ENCODE measurements at regions not wholly inside any gene's neighbourhood (a gene's known extent, or its start where the extent isn't known, plus 50 kb on each side); places are given as distances from the start of the nearest gene placed in this dataset.
A peak's percentile ranks its signal among the peaks of the same experiment; 100 is the strongest.
"Not testable (repeated sequence)": the region's sequence is repeated elsewhere in the genome, so short reads cannot be mapped to it uniquely, and the experiment has no call there.

DNA sequence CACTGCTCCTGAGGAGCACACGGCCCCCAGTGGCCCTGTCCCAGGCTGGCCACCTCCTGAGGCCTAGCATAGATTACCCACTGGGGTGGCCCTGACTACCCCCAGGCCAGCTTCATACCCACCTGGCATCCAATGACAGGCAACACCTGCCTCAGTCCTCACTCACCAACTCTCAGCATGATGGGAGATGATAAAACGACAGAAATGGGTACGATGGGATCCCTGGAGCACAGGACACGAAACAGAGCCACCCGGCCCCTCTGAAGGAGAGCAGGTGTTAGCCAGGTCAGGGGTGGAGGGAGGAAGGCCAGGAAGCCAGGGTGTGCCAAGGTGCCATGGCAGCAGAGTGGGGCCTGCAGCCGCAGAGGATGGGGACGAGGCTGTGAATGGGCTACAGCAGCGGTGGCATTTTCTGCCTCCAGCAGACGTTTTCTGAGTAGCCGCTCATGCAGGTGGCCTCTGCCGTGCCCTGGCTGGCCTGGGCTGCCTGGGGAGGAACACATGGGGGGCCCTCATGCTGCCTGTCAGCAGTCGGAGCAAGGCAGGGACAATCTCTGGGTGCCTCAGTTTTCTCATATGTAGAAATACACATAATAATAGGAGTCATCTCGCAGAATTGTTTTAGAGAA is 50.2 kb upstream of the FGF3 start:
- DNase-seq (ENCODE audit: low spot score), result peak; percentile 12

DNA sequence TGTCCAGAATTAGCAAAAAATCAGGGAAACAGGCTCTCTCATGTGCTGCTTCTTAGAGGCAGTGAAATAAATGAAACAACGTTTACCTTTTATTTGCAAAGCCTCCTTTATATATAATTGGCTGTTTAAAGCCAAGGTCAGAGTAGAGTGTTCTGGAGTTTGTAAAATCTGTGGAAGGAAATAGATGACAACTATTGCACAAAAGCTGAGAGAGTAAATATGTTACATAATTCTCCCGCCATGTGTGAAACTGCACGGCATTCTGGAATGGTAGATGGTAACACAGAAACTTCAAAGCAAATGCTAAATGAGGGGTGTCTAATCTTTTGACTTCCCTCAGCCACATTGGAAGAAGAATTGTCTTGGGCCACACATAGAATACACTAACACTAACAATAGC is 51.5 kb upstream of the FGF3 start:
- DNase-seq (ENCODE audit: low spot score), result no peak

DNA sequence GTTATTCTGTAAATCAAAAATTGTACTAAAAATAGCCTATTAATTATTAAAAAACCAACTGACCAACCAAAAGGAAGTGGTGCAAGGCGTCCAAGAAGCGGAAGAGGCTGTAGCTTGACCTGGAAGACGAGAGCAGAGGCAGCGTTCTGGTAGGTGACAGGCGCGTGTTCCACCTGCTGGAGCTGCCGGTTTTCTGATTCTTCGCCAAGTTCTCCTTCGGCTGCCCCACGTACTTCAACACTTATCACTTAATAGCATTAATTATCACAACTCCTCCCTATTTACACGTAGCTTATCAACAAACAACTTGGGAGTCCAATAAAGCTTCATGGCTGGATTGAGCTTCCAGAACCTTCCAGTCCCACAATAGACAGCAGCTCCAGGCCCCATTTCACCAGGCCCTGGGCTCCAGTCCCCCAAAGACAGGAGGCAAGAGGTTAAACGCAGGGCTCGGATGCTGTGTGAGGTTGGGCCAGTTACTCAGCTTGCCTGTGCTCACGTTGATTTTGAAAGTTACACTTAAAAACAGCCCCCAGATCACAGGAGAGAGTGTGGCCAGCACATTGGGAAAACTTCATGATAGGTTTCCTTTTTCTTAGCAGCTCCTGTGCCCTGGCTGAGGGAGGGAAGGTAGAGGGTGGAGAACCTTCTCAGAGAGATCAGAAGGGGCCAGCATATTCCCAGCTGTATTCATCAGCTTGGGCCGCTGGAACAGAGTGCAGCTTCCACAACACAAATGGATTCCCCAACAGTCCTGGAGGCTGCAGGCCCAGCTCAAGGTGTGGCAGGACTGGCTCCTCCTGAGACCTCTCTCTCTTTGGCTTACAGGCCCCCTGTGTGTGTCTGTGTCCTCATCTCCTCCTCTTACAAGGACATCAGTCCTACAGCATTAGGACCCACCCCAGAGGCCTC is 54.2 kb upstream of the FGF3 start:
- peak; percentile 12 for DNase-seq (ENCODE audit: low spot score)

DNA sequence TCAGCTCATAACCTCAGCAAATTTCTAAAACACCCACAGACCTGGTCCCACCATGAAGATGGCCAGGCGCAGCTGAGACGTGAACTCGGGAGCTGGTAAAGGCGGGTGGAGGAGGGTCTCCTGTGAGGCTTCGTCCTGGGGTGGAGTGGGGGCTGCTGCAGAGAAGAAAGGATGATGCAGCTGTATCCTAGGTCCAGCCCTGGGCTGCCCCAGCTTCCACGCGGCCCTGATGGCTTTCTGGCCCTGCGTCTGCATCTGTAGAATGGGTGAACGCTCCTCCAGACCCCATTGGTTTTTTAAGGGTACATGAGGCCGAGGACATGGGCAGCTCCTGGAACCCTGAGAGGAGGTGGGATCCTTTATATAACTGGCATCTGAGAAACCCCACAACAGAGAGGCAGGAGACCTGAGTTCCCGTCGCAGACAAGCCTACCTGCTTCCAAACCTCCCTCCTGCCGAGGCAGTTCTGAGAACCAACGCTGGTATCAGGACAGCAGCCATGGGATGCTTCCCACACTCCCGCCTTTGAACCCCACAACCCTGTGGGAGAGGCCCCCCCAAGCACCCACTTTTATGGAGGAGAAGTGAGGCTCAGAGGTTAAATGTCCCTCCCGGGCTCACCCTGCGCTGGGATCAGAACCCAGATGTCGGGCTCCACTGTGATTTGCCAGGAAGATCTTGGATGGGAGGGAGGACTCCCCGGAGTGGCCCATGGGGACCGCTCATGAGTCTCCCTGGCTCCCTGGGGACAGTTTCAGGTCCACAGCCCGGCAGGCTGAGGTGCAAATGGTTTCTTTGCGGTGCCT is 55.2 kb upstream of the FGF3 start:
- DNase-seq (ENCODE audit: low spot score), result peak; percentile 16

DNA sequence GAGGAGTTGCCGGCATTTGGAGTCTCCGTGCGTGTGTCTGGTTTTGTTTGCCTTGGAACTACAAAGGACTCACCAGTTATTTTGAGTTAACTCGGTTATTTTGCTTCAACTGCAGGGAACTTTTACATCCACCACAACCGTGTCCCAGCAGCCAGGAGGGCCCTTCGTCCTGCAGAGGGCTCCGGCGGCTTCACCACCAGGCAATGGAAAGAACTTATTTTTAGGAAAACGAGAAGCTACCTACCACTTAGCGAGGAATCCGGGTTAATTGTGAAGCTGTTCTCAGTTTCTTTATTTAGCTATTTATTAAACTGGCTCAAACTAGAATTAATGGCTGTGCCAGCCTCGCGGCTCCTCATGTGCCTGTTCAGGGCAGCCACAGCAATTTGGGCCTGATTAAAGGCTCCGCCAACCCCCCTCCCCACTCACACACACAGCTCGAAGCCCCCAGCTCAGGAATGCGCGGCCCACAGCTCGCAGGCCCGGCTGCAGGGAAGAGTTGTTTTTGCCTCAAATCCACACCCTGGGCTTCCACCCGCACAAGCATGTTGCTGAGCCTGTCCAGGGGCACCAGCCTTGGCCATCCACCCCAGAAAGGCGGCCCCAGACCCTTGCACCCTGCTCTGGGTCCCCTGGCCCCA is 55.9 kb upstream of the FGF3 start:
- DNase-seq (ENCODE audit: low spot score), result peak; percentile 12

DNA sequence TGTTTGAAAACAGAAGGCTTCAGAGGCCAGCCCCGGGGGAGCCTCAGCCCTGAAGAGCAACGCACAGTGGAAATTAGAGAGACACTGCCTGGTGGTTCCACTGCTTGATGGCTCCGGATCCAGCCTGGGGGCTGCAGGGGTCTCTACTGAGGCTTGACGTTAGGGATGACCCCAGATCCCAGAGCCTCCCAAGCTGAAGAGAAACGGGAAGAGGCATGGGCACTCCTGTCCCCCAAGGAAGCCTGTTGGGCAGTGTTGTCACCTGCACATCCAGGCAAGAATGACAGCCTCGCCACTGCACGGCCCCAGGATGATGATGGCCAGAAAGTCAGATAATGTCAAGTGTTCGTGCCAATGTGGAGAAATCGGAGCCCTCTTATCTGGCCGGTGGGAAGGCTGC is 56.8 kb upstream of the FGF3 start:
- DNase-seq (ENCODE audit: low spot score), result peak; percentile 6

DNA sequence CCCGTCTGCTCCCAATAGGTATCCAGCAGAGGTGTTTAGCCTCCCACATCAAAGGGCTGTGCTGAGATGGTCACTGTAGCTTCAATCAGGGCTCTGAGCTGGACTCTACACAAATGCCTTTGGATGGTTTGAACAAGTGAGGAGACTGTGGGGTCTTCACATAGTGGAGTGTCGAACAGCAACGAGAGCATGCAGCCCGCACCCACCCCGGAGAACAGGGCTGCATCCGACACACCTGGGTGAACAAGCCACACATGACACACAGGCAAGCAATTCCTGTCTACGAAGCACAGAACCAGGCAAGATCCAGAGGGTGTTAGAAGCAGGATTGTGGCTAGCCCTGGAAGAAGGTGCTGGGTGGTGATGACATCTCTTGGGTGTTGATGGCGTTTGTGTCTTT is 58.0 kb upstream of the FGF3 start:
- DNase-seq (ENCODE audit: low spot score), result peak; percentile 7

DNA sequence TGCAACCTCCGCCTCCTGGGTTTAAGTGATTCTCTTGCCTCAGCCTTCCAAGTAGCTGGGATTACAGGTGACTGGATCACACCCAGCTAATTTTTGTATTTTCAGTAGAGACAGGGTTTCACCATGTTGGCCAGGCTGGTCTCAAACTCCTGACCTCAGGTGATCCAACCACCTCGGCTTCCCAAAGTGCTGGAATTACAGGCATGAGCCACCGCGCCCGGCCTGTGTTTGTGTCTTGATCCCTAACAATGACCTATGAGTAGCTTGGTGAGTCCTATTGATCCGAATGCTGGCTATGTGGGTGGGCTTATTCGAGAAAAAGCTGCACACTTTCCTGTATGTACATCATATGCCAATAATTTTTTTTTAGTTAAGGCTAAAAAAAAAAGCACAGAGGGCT is 58.5 kb upstream of the FGF3 start:
- DNase-seq (ENCODE audit: low spot score), result not testable (repeated sequence)

DNA sequence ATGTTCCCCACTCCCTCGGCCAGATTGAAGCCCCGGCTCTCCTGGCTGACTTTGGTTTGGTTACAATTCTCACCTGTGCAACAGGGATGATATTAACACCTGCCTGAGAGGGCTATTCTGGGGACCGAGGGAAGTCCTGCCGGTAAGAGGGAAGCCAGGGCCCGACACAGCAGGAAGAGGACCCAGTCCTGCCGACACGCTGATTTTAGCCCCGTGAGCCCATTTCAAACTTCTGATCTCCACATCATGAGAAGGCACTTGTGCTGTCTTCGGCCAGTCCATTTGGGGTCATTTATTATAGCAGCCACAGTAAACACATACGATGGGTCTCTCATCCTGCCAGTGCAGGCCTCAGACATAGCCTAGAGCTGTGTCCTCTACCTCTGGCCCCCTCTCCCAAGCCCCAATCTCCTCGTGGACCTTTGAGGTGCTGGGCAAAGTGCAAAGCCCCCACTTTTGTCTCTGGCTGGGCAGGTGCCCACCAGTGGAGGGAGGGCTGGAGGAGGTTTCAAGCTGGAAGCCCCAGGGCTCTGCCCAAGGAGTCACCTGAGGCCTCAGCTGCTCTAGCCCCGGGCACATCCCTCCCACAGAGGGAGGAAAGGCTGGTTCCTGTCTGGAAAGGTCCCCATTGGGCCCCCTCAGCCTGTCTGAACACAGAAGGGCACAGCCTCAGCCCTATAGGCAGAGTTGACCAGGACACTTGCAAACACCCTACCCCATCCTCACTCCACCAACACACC is 59.1 kb upstream of the FGF3 start:
- no peak for DNase-seq (ENCODE audit: low spot score)

DNA sequence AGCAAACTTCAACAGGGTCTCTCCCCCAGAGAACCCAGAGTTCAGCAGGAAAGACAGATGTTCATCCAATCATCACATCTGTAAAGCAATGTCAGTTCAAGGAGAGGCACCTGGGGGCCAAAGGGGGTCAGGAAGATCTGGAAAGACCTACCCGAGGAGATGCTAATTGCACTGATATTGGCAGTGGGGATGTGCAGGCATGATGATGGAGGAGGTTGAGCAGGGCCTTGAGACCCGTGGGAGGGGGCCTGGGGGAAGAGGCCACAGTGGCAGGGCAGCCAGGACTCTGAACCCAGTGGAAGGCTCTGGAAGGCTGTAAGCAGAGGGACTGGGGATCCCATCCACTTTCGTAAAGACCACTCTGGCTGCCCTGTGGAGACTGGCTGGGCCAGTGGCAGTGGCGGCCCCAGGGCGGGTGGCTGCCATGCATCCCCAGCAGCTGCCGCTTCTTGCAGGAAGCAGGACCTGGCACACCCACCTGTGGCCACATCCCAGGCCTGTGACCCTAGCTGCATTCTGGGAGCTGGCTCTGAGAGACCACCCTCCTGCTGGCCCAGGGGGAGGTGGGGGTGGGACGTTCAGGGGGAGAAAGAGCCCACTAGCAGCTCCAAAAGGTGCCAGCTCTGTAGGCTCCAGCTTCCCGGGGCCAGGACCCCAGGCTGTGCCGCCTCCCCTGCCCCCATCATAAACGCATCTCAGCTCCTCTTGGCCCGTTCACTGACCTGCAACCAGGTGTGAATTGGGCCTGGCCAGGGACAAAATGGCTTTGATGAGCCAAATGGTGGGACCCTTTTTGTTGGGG is 59.9 kb upstream of the FGF3 start:
- no peak for DNase-seq (ENCODE audit: low spot score)

DNA sequence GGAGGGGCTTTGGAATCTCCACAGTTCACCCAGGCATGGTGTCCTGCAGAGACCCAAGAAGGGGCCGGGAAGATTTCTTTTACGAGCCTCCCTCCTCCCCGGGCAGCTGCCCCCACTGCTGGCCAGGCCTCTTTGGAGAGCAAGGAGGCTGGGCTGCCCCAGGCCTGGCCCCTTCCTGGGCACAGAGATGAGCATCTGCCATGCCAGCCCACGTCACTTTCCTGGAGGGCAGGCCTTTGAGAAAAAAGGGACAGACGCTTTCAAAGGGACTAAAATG is 60.5 kb upstream of the FGF3 start:
- DNase-seq (ENCODE audit: low spot score), result no peak

DNA sequence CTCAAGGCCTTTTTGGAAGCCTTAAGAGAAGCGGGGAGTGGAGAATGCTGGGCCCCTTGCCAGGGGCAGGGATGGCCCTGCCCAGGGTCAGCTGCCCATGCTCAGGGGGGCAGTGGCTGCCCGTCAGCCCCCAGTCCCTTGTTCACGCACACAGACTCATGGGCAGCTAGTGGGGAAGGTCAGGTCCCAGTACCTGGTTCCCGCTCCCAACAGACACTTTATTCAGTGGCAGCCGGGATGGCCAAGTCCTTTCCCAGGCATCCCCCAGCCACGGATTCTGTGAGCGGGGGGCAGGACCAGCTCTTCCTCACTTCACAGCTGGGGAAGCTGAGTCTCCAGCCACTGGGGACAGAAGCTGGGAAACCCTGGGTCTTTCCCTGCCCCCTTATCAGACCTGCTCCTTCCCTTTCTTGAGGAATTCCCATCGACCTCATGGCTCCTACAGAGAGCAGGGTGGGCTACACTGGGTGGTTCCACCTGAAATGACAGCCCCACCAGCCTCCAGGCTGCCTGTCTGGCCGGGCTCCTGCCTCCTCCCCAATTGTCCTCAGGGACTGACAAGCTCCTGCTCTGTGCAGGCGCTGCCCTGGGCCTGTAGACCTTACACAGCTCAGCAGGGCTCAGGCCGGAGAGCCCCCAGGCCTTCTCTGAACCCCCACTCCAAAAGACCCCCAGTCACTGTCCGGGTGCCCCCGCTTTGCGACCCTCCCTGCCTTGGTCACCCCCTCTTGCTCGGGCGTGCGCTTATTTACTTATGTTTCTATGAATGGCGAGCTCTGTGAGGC is 61.0 kb upstream of the FGF3 start:
- DNase-seq (ENCODE audit: low spot score), result no peak

DNA sequence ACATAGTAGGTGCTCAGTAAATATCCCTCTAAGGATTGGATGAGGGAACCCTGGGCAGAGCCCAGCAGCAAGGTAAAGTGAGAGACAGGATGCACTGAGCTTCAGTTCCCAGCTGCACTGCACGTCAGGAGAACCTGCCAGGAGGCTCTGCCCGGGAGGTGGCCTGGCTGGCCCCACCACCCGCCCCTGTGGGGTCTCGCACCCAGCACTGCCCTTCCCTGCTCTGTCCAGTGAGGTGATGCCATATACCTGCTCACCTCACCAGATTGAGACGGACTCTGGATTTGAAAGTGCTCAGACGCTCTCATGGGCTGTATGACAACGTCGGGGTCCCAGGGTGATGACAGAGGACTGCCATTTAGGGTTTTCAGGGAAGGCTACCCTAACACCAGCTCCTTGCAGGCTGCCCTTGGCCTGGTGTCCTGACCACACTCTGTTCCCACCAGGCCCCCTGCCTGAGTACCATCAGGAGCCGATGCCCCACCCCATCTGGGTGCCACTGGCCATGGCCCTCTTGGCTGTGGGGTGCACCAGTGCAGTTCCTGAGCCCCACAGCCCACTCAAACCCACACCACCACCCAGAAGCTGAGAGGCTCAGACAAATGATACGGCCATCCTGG is 61.7 kb upstream of the FGF3 start:
- DNase-seq (ENCODE audit: low spot score), result no peak

DNA sequence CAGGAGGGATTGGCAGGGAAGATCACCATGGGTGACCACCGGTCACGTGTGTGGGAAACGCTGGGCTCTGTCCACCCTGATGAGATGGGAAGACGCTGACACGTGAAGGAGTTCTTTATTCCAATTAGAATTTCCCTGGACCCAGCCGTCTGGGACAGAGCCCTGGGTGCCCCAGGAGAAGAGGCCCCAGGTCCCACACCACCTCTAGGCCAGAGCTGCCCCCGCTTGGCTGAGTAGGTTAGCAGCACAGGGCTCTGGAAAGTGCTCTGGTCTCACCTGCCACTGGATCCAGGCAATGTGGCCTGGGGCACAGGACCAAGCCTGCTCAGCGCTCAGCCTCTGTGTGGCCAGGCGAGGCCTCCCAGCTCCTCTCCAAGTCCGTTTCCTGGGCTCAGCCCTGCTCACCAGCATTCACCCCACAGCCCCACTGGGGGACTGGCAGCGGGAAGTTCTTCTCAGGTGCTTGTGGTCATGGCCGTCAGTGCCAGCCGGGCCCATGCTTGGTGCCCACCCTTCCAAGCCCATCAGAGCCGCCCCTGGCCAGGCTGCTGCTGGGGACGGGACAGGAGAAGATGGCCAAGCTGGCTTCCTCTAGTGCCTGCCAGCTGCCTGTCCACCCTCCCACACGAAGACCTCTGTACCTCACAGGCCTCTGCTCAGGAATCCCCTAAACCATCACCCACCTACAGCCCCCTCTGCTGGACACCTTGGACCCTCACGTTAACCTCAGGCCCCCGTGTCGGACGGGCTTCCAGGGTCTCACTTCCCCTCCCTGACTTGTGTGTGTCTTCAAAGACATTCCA is 62.5 kb upstream of the FGF3 start:
- DNase-seq (ENCODE audit: low spot score), result no peak

DNA sequence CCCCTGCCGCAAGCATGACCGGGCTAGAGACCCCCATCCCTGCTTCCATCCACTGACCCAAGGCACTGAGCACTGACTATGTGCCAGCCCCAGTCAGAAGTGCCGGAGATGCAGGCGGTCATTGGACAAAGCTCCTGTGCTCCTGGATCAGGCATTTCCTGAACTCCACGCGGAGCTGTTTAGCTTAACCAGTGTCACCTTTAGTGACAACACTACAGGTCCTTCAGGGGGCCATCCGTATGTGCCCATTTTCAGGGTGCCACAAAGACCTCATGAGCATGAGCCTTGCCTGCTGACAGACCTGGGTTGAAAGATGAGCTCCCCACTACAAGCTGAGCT is 63.0 kb upstream of the FGF3 start:
- DNase-seq (ENCODE audit: low spot score), result no peak

DNA sequence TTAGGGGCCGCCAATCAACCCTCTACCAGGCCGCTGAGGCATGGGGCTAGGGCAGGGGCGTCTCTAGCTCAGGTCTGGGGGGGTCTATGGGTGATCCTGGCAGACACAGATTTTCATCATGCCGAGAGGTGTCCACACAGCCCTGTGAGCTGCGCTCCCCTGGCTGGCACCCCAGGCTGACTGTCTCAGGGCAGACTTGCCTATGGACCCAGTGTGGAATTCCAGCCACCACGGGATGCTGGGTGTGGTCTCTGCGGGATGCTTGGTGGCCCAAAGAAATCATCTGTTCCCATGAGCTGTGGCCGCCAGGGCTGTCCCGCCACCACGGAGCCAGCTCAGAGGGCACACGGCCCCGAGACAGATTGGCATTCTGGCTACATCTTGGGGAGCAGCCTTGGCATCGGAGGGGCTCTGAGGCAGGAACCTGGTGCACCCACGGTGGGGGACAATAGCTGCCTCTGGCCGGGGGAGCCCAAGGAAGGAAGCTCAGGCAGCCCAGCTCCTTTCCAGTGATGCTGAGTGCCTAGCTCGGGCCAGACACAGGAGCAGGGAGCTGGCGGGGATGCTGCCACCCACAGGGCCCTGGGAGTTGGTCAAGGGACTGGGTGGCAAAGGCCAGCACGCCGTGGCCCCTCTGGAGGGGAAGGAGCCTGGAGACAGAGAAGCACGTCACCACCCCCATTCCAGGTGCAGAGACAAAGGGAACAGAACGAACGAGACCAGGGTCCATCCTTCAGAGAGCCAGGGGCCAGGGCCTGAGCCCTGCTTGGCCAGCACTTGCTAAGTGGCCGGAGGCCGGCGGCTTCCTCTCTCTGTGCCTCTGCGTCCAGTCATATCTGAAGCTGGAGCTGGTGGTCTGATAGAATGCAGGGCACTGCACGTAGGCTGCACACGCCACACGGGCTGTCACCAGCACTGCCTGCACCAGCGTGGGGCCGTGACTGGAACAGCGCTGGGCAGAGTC is 64.4 kb upstream of the FGF3 start:
- no peak for DNase-seq (ENCODE audit: low spot score)

DNA sequence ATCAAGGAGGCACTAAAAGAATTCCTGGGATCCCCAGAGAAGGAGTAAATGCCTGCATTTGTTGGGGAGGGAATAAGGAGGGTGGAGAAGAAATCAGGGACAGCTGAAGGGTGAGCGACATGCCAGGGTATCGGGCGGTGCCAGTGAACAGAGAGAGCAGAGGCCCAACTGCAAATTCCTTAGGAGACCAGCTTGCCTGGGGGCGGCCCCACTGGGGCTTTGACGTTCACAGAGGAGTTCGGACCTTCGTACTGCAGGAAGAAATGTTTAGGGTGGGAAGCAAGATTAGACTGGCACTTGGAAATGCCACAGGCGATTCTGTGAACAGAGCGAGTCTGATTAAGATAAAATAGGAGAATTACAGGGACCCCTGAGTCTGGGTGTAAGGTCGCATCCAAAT is 65.1 kb upstream of the FGF3 start:
- DNase-seq (ENCODE audit: low spot score), result no peak

DNA sequence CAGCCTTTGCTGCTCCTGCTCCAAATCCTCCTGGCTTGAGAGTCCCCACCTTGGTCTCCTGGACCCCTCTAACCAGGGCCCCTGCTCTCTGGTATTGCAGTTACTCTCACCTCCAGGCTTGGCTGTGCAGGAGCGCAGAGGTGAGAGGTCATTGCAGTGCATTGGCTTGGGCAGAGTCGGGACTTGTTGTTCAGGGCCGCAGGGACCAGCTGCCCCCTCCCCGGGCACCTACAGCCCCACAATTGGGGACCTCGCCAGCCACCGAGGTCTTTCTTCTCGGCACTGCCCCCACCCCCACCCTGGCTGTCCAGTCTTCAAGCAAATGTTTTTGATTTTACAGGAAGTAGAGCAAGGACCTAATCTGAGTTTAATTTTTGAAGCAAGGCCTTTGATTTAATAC is 65.5 kb upstream of the FGF3 start:
- DNase-seq (ENCODE audit: low spot score), result no peak

Measured in D341Med (cell line).